ENCODE measurements at regions not wholly inside any gene's neighbourhood (a gene's known extent, or its start where the extent isn't known, plus 50 kb on each side); places are given as distances from the start of the nearest gene placed in this dataset.

- TF ChIP-seq, protein P1, sequence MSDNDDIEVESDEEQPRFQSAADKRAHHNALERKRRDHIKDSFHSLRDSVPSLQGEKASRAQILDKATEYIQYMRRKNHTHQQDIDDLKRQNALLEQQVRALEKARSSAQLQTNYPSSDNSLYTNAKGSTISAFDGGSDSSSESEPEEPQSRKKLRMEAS (IDR thresholded peaks at IDR 0.05): no peak
- no peak for TF ChIP-seq CTCF (IDR thresholded peaks at IDR 0.05; ENCODE audit: low read depth, low read length, missing input control)
- TF ChIP-seq, protein P2, sequence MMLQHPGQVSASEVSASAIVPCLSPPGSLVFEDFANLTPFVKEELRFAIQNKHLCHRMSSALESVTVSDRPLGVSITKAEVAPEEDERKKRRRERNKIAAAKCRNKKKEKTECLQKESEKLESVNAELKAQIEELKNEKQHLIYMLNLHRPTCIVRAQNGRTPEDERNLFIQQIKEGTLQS (IDR thresholded peaks at IDR 0.05): no peak
- no peak for TF ChIP-seq HNF4G (IDR thresholded peaks at IDR 0.05)
- TF ChIP-seq RAD21 (IDR thresholded peaks at IDR 0.05): no peak
These were observed 1208.0 kb downstream of the DIAPH3 start for GRCh38 chr13:58955546-58956385.
